ENCODE measurements at regions not wholly inside any gene's neighbourhood (a gene's known extent, or its start where the extent isn't known, plus 50 kb on each side); places are given as distances from the start of the nearest gene placed in this dataset.
"Not testable (repeated sequence)": the region's sequence is repeated elsewhere in the genome, so short reads cannot be mapped to it uniquely, and the experiment has no call there.

DNA sequence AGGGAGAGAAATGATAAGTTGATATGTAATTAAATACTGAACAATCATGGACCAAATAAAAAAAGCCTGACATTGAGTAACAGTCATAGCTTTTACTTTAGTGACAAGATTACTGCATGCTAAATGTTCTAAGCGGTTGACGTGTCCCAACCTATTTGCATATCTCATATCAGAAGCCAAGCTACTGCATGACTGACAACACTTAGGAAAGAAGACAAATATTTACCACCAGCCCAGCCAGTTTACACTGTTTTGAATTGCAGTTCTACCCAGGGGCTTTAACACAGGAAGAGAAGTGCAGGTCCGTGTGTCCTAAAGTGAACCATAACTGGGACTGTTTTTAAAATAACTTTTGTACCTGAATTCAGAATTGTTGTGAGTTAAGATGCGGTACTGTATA is 219.9 kb downstream of the PRDM9 start:
- DNase-seq = no peak

DNA sequence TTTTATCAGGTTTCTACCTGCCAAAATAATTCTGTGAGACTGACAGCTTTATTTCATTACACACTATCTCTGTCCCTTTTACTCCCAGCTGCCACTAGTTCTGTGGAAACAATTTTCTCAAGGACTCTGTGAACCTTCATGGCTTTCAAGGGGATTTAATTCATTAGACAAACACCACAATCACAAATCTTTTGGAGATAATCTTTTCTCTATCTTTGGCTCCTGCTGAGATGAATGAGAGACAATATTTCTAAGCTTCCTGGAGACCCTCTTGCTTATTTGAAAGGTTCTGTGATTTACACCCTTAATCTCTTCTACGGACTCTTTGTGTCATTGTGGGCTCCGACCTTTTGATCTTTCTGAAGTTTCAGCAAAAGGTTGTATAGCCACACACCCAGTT is 222.6 kb downstream of the PRDM9 start:
- DNase-seq = no peak

- DNase-seq = no peak
Measured at GRCh38 chr5:23740029-23740428, 232.6 kb downstream of the PRDM9 start.

GRCh38 chr5:23742701-23743100 is 235.3 kb downstream of the PRDM9 start:
- DNase-seq = no peak

- no peak for DNase-seq
Measured at GRCh38 chr5:23755906-23756305, 248.5 kb downstream of the PRDM9 start.

- DNase-seq = no peak
Measured at GRCh38 chr5:23756779-23757178, 249.4 kb downstream of the PRDM9 start.

DNA sequence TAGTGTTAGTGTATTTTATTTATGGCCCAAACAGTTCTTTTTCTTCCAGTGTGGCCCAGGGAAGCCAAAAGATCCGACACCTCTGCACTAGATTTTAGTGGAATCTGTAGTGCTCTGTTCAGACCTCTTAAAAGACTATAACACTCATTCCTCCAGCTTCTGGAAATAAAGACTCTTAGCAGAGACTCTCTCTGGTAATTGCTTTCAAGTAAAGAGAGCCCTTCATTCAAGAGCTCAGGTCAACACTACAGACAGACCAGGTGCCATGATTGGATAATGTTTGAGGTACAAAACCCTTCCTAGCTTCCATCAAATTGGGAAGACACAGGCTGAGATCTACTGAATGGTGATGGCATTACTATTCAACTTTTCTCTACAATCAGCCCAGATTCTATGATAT is 255.8 kb downstream of the PRDM9 start:
- no peak for DNase-seq

GRCh38 chr5:23776684-23777083 is 269.3 kb downstream of the PRDM9 start:
- DNase-seq = no peak

DNA sequence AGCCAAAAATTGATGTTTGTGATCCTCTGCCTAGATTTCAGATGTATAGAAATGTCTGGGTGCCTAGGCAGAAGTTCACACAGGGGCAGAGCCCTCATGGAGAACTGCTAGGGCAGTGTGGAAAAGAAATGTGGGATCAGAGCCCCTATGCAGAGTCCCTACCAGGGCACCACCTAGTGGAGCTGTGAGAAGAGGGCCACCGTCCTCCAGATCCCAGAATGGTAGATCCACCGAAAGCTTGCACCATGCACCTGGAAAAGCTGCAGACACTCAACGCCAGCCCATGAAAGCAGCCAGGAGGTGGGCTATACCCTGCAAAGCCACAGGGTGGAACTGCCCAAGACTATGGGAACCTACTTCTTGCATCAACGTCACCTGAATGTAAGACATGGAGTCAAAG is 292.9 kb downstream of the PRDM9 start:
- not testable (repeated sequence) for DNase-seq

DNA sequence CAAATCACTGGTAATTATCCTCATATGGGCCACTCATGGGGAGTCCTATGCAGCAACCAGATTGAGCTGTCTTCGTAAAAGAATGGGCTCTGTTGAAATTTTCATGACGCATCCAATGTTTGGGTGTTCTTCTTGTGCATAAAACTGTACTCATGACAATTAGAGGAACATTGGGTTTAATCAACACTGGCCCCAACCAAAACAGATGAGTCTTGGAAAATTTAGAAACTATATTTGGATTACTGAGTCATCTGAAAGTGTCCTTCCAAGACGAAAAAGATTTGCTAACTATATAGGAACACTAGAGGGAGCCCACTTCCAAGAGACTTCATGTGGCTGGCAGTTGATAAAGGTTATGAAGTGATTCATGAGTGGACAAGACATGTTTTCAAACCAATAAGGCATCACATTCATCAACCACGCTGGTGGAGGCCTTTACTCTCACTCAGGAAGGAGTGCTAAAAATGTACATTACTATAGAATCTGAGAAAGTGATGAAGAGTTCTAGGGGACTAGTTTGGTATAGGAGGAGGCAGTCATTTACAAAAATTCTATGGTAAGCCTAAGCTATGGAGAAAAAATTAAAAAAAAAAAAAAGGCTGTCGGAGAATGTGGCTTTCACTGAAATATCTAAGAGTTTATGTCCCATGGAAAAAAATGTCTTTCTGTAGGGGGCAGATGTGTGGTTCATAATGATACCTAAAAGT is 313.5 kb downstream of the PRDM9 start:
- DNase-seq = no peak

DNA sequence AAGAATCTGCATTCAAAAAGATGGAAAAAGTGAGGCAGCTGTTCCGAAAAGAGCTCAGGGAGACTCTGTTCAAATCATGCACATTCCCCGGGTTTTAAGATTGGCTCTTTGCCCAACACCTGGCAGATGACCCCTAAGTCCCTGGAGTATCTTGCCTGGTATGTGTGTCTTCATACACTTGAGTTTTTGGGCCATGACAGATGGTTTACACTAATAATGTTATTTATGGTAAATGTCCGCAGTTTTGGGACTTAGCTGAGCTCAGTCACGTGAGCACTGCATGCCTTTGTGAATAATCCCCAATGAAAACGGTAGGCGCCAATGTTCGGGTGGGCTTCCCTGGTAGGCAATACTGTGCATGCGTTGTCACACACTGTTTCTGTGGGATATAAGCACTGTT is 316.1 kb downstream of the PRDM9 start:
- DNase-seq = no peak

- DNase-seq = no peak
Measured at GRCh38 chr5:23825196-23825595, 317.8 kb downstream of the PRDM9 start.

DNA sequence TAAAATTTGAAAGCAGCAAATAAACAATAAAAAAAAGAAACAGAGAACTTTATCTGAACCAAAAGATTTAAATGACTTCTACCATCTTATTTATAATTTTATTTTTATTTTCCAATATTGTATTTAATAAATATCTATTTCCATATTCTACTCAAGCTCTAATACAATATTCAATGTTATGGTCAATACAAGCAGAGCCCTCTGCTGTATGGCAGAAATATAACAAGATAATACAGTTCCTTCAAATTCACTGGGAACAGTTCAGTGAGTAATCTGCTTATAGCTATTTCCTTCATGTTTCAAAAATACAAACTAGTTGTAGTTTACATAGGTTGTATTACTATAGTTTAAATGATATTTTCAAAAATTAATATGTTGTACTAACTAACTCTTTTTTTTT is 332.7 kb downstream of the PRDM9 start:
- DNase-seq = no peak

DNA sequence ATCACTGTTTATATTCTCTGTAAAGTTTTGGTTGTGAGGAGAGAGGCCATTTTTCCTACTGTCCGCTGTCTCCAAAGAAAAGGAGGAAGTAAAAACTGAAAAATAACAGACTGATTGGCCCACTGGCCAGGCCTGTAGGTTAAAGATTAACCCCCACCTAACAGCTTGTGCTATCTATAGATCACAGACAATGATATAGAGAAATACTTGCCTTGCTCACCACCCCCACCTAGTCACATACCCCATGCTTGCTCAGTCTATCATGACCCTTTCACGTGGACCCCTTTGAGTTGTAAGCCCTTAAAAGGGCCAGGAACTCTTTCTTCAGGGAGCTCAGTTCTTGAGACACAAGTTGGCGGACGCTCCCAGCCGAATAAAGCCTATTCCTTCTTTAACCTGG is 357.4 kb downstream of the PRDM9 start:
- no peak for DNase-seq

DNA sequence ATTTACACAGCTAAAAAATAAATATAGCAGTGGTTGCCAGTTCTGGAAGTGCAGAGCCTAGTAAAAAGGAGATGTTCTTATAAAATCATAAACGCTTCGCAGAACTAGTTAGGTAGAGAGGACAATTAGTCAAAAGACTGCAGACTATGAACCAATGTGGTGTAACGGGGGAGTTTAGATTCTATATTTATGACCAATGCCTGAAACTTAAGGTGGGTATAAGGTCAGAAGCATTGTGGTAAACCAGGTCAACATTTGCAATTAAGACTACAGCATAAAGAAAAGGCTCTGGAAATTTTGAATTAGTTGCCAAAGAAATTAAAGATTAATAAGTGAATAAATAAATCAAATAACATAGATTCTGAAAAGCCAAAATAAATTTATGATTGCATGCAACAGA is 370.4 kb downstream of the PRDM9 start:
- no peak for DNase-seq

GRCh38 chr5:23884405-23885031 is 377.1 kb downstream of the PRDM9 start:
- no peak for DNase-seq

DNA sequence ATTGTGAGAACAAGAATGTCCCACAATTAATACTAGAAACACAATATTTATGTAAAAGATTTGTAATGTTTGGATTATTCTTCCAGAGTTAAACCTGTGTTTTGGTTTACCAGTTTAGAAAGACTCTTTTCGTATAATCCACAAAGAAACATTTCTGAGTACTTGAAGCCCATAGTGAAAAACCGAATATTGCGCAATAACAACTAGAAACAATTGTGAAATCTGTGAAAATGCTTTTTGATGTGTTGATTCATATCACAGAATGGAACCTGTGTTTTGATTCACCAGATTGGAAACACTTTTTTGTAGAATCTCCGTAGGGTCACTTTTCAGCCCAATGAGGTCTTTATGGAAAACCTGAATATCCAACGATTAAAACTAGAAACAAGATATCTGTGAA is 386.2 kb downstream of the PRDM9 start:
- no peak for DNase-seq

DNA sequence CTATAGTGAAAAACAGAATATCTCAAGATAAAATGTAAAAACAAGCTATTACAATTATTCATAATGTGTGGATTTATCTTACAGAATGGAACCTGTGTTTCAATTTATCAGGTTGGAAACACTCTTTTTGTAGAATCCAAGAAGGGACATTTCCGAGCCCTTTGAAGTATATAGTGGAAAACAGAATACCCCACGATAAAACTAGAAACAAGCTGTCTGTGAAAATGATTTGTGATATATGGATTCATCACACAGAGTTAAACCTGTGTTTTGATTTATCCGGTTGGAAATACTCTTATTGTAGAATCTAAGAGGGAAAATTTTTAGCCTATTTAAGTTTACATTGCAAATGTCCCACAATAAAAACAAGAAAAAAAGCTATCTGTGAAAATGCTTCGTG is 388.2 kb downstream of the PRDM9 start:
- no peak for DNase-seq

GRCh38 chr5:23930985-23931384 is 423.6 kb downstream of the PRDM9 start:
- no peak for DNase-seq

DNA sequence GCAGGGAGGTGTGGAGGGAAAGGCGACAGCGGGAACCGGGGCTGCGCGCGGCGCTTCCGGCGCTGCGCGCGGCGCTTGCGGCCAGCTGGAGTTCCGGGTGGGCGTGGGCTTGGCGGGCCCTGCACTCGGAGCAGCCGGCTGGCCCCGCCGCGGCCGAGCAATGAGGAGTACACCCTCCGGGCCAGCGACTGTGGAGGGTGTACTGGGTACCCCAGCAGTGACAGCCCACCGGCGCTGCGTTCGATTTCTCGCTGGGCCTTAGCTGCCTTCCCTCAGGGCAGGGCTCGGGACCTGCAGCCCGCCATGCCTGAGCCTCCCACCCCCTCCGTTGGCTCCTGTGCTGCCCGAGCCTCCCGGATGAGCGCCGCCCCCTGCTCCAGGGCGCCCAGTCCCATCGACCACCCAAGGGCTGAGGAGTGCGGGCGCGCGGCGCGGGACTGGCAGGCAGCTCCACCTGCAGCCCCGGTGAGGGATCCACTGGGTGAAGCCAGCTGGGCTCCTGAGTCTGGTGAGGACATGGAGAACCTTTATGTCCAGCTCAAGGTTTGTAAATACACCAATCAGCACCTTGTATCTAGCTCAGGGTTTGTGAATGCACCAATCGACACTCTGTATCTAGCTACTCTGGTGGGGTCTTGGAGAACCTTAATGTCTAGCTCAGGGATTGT is 444.0 kb downstream of the PRDM9 start:
- DNase-seq = not testable (repeated sequence)

- DNase-seq = no peak
Measured at GRCh38 chr5:23963449-23963848, 456.0 kb downstream of the PRDM9 start.

- no peak for DNase-seq
Measured at GRCh38 chr5:23977365-23977764, 470.0 kb downstream of the PRDM9 start.

GRCh38 chr5:23977997-23978396 is 470.6 kb downstream of the PRDM9 start:
- DNase-seq = no peak

DNA sequence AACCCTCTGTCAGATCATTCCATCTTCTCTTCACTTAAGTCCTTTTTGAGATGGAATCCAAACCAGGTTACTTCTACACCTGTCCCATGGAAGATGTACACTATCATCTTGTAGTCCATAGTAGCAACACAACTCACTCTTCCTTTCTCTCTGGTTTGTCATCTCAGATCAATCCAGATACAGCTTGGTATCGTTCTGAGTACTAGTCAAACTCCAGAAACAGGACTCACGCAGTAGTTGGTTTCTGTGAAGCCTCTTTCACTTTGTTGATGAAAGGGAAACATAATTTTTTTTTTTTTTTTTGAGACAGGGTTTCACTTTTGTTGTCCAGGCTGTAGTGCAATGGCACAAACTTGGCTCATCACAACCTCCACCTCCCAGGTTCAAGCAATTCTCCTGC is 484.0 kb downstream of the PRDM9 start:
- DNase-seq = no peak

Data from right forelimb (tissue), 1 donor.